HEK293 (cell line): ENCODE measurements at regions not wholly inside any gene's neighbourhood (a gene's known extent, or its start where the extent isn't known, plus 50 kb on each side); places are given as distances from the start of the nearest gene placed in this dataset.

ENCODE experiments used
- CTCF ChIA-PET: fragments of 350-600 bp; formaldehyde crosslinking; extraction: SDS; loops from one replicate; lab custom pipeline; 2021; ENCODE audit warnings: antibody characterized with exemption; lab: Yijun Ruan, JAX
- POLR2A ChIA-PET: fragments of 300-600 bp; formaldehyde crosslinking; extraction: SDS; loops from one replicate; lab custom pipeline; 2020; ENCODE audit warnings: antibody characterized with exemption, inconsistent platforms; lab: Yijun Ruan, JAX
- H3K27ac ChIP-seq: fragments of 200-500 bp; sonication (Bioruptor generic); 2 replicates; pipeline ENCODE4 v1.5.1; 2014; ENCODE audit warnings: low read depth, low read length, control low read depth, inconsistent platforms; ENCODE audit errors: extremely low read depth
- H3K36me3 ChIP-seq, 2 experiments: fragments of 200-500 bp in 1 of 2; sonication (Bioruptor generic) in 1 of 2; 1 replicate in 1 of 2; 2 replicates in 1 of 2; pipeline ENCODE4 v1.5.1; 2014 to 2017; ENCODE audit warnings: inconsistent platforms in 2 of 2, low read length in 2 of 2; ENCODE audit not compliant: control insufficient read depth in 2 of 2, insufficient read depth in 1 of 2
- H3K4me1 ChIP-seq: fragments of 200-500 bp; sonication (Bioruptor generic); 2 replicates; pipeline ENCODE4 v1.5.1; 2014; ENCODE audit warnings: mild to moderate bottlenecking, low read length, inconsistent platforms; ENCODE audit not compliant: control insufficient read depth, insufficient read depth
- H3K4me3 ChIP-seq: 2 replicates; pipeline ENCODE4 v1.5.1; 2011; ENCODE audit warnings: low read depth, mild to moderate bottlenecking, control low read depth, low read length, moderate library complexity
- H3K9me3 ChIP-seq: fragments of 200-500 bp; sonication (Bioruptor generic); 2 replicates; pipeline ENCODE4 v1.5.1; 2014; ENCODE audit warnings: low read depth, low read length, inconsistent platforms; ENCODE audit not compliant: control insufficient read depth, insufficient read depth
- HOXA7 ChIP-seq: sonication (generic); formaldehyde crosslinking; IDR thresholded peaks from 2 replicates; pipeline ENCODE4 v1.8.1; 2022; ENCODE audit warnings: missing genetic modification reagents, borderline replicate concordance
- INSM2 ChIP-seq: fragments of 450-650 bp; formaldehyde crosslinking; IDR thresholded peaks from 2 replicates; pipeline ENCODE4 v1.5.1; 2016; ENCODE audit warnings: missing biosample characterization, missing genetic modification characterization
- KLF17 ChIP-seq: fragments of 450-650 bp; formaldehyde crosslinking; IDR thresholded peaks from 2 replicates; pipeline ENCODE4 v1.5.1; 2016; ENCODE audit warnings: missing biosample characterization, missing genetic modification characterization
- KLF9 ChIP-seq: fragments of 450-650 bp; formaldehyde crosslinking; IDR thresholded peaks from 2 replicates; pipeline ENCODE4 v1.5.1; 2016; ENCODE audit warnings: missing biosample characterization, missing genetic modification characterization, low read depth
- PBX3 ChIP-seq: sonication (generic); formaldehyde crosslinking; IDR thresholded peaks from 2 replicates; pipeline ENCODE4 v1.8.1; 2022; ENCODE audit warnings: mild to moderate bottlenecking, moderate library complexity, missing genetic modification reagents
- SCRT1 ChIP-seq: fragments of 450-650 bp; formaldehyde crosslinking; IDR thresholded peaks from 2 replicates; pipeline ENCODE4 v1.5.1; 2016; ENCODE audit warnings: missing biosample characterization, missing genetic modification characterization, borderline replicate concordance
- SETDB1 ChIP-seq: IDR thresholded peaks from one replicate; pipeline ENCODE4 v1.6.1; 2017; ENCODE audit warnings: mild to moderate bottlenecking, low read length, moderate library complexity, mixed read lengths; ENCODE audit not compliant: insufficient read length
- WT1 ChIP-seq: fragments of 450-650 bp; formaldehyde crosslinking; IDR thresholded peaks from 2 replicates; pipeline ENCODE4 v1.5.1; 2016; ENCODE audit warnings: missing biosample characterization, missing genetic modification characterization
- ZFP41 ChIP-seq: fragments of 450-650 bp; formaldehyde crosslinking; IDR thresholded peaks from 2 replicates; pipeline ENCODE4 v1.5.1; 2016; ENCODE audit warnings: missing biosample characterization, missing genetic modification characterization, borderline replicate concordance
- ZNF2 ChIP-seq: fragments of 450-650 bp; formaldehyde crosslinking; IDR thresholded peaks from 2 replicates; pipeline ENCODE4 v1.5.1; 2016; ENCODE audit warnings: missing biosample characterization, missing genetic modification characterization
- ZNF202 ChIP-seq: fragments of 450-650 bp; formaldehyde crosslinking; IDR thresholded peaks from 2 replicates; pipeline ENCODE4 v1.5.1; 2016; ENCODE audit warnings: missing biosample characterization, missing genetic modification characterization, borderline replicate concordance
- ZNF223 ChIP-seq: fragments of 450-650 bp; formaldehyde crosslinking; IDR thresholded peaks from 2 replicates; pipeline ENCODE4 v1.5.1; 2016; ENCODE audit warnings: missing biosample characterization, missing genetic modification characterization
- ZNF350 ChIP-seq: fragments of 450-650 bp; formaldehyde crosslinking; IDR thresholded peaks from 2 replicates; pipeline ENCODE4 v1.5.0; 2017; ENCODE audit warnings: missing biosample characterization, mild to moderate bottlenecking, missing genetic modification characterization
- ZNF433 ChIP-seq: fragments of 450-650 bp; formaldehyde crosslinking; IDR thresholded peaks from 2 replicates; pipeline ENCODE4 v1.5.1; 2016; ENCODE audit warnings: missing biosample characterization, missing genetic modification characterization, low read depth
- ZNF488 ChIP-seq: fragments of 450-650 bp; formaldehyde crosslinking; IDR thresholded peaks from 2 replicates; pipeline ENCODE4 v1.5.1; 2016; ENCODE audit warnings: missing biosample characterization, missing genetic modification characterization
- ZNF510 ChIP-seq: fragments of 450-650 bp; formaldehyde crosslinking; IDR thresholded peaks from 2 replicates; pipeline ENCODE4 v1.5.1; 2018; ENCODE audit warnings: mild to moderate bottlenecking, missing genetic modification characterization, missing biosample characterization; ENCODE audit not compliant: insufficient replicate concordance
- ZNF677 ChIP-seq: fragments of 450-650 bp; IDR thresholded peaks from 2 replicates; pipeline ENCODE4 v1.5.0; 2018; ENCODE audit warnings: missing biosample characterization, mild to moderate bottlenecking, missing genetic modification characterization, moderate library complexity
- ZNF747 ChIP-seq: fragments of 450-650 bp; formaldehyde crosslinking; IDR thresholded peaks from 2 replicates; pipeline ENCODE4 v1.5.1; 2016; ENCODE audit warnings: missing biosample characterization, missing genetic modification characterization
- ZNF830 ChIP-seq: fragments of 450-650 bp; IDR thresholded peaks from 2 replicates; pipeline ENCODE4 v1.5.0; 2018; ENCODE audit warnings: missing biosample characterization, missing genetic modification characterization, low read depth, mild to moderate bottlenecking, moderate library complexity
- ZSCAN23 ChIP-seq: fragments of 450-650 bp; formaldehyde crosslinking; IDR thresholded peaks from 2 replicates; pipeline ENCODE4 v1.5.1; 2016; ENCODE audit warnings: missing biosample characterization, missing genetic modification characterization
- TF ChIP-seq, protein P1 (sequence below): fragments of 450-650 bp; formaldehyde crosslinking; IDR thresholded peaks from 2 replicates; pipeline ENCODE4 v1.5.1; 2016; ENCODE audit warnings: missing biosample characterization, missing genetic modification characterization
- TF ChIP-seq, protein P2 (sequence below): fragments of 450-650 bp; formaldehyde crosslinking; IDR thresholded peaks from 2 replicates; pipeline ENCODE4 v1.5.0; 2017; ENCODE audit warnings: missing biosample characterization, missing genetic modification characterization, borderline replicate concordance
- TF ChIP-seq, protein P3 (sequence below): fragments of 450-650 bp; formaldehyde crosslinking; IDR thresholded peaks from 2 replicates; pipeline ENCODE4 v1.5.1; 2016; ENCODE audit warnings: missing biosample characterization, missing genetic modification characterization

- TF ChIP-seq ZNF510 (tag by site-specific recombination) (no peak), ZNF350 (tag by site-specific recombination) (no peak), INSM2 (tag by site-specific recombination) (no peak), ZNF202 (tag by site-specific recombination) (no peak), ZNF677 (no peak), ZSCAN23 (tag by site-specific recombination) (no peak), ZNF747 (tag by site-specific recombination) (no peak), ZNF223 (tag by site-specific recombination) (no peak), ZNF433 (no peak), KLF9 (tag by site-specific recombination) (no peak), WT1 (tag by site-specific recombination) (no peak)
- TF ChIP-seq, protein P1, sequence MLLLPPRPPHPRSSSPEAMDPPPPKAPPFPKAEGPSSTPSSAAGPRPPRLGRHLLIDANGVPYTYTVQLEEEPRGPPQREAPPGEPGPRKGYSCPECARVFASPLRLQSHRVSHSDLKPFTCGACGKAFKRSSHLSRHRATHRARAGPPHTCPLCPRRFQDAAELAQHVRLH (tag by site-specific recombination): no peak
- Histone ChIP-seq H3K9me3 (no peaks in the 10 kb centered on the region), H3K36me3 (no peaks in the 10 kb centered on the region), H3K27ac (no peak overlapping the region), H3K4me3 (no peak overlapping the region), H3K4me1 (peaks cover 8% of the 10 kb centered on the region; the same call in 1 of the 2 replicates)
- POLR2A ChIA-PET: no interaction called here
- CTCF ChIA-PET: interaction anchor here (0.5 kb wide), 1 partner anchor 15 kb away, joined by 4 read pairs; no protein-coding TSS in a partner anchor
These were observed 582.5 kb downstream of the USP25 start for GRCh38 chr21:16312321-16312720.

DNA sequence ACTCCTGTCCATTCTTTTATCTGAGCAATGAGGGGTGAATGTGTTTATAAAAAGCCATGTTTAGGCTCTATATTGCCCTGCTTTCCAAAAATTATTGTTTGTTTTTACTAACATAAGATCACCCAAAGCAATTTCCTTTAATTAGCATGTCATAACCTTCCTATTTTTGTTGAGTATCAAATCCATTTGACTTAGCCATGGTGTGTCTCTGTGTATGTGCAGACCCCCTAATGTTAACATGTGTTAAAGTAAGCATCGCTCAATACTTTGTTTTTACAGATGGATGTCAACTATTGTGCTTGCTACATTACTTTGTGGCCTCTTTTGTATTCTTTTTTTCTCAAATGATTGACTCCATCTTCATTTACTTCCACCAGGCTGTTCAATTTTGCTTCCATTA, 585.4 kb downstream of the USP25 start:
- CTCF ChIA-PET: interaction anchor here (0.6 kb wide), 1 partner anchor 15 kb away, joined by 3 read pairs; no protein-coding TSS in a partner anchor
- H3K27ac ChIP-seq: no peak overlapping the region
- TF ChIP-seq ZFP41 (tag by site-specific recombination) (no peak), ZNF830 (tag by site-specific recombination) (no peak), ZNF2 (tag by site-specific recombination) (no peak), ZNF488 (tag by site-specific recombination) (no peak), PBX3 (CRISPR knock-in tag) (no peak), SETDB1 (no peak), SCRT1 (tag by site-specific recombination) (no peak), HOXA7 (CRISPR knock-in tag) (no peak), KLF17 (no peak), KLF9 (tag by site-specific recombination) (no peak)
- TF ChIP-seq, protein P2, sequence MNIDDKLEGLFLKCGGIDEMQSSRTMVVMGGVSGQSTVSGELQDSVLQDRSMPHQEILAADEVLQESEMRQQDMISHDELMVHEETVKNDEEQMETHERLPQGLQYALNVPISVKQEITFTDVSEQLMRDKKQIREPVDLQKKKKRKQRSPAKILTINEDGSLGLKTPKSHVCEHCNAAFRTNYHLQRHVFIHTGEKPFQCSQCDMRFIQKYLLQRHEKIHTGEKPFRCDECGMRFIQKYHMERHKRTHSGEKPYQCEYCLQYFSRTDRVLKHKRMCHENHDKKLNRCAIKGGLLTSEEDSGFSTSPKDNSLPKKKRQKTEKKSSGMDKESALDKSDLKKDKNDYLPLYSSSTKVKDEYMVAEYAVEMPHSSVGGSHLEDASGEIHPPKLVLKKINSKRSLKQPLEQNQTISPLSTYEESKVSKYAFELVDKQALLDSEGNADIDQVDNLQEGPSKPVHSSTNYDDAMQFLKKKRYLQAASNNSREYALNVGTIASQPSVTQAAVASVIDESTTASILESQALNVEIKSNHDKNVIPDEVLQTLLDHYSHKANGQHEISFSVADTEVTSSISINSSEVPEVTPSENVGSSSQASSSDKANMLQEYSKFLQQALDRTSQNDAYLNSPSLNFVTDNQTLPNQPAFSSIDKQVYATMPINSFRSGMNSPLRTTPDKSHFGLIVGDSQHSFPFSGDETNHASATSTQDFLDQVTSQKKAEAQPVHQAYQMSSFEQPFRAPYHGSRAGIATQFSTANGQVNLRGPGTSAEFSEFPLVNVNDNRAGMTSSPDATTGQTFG (tag by site-specific recombination): no peak
- TF ChIP-seq, protein P3, sequence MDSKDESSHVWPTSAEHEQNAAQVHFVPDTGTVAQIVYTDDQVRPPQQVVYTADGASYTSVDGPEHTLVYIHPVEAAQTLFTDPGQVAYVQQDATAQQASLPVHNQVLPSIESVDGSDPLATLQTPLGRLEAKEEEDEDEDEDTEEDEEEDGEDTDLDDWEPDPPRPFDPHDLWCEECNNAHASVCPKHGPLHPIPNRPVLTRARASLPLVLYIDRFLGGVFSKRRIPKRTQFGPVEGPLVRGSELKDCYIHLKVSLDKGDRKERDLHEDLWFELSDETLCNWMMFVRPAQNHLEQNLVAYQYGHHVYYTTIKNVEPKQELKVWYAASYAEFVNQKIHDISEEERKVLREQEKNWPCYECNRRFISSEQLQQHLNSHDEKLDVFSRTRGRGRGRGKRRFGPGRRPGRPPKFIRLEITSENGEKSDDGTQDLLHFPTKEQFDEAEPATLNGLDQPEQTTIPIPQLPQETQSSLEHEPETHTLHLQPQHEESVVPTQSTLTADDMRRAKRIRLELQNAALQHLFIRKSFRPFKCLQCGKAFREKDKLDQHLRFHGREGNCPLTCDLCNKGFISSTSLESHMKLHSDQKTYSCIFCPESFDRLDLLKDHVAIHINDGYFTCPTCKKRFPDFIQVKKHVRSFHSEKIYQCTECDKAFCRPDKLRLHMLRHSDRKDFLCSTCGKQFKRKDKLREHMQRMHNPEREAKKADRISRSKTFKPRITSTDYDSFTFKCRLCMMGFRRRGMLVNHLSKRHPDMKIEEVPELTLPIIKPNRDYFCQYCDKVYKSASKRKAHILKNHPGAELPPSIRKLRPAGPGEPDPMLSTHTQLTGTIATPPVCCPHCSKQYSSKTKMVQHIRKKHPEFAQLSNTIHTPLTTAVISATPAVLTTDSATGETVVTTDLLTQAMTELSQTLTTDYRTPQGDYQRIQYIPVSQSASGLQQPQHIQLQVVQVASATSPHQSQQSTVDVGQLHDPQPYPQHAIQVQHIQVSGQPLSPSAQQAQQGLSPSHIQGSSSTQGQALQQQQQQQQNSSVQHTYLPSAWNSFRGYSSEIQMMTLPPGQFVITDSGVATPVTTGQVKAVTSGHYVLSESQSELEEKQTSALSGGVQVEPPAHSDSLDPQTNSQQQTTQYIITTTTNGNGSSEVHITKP (tag by site-specific recombination): no peak
- POLR2A ChIA-PET: no interaction called here
- peaks cover 3% of the 10 kb centered on the region; the same call in 1 of the 2 replicates for H3K4me1 ChIP-seq
- H3K36me3 ChIP-seq: no peaks in the 10 kb centered on the region
- no peaks in the 10 kb centered on the region for H3K9me3 ChIP-seq
- no peak overlapping the region for H3K4me3 ChIP-seq
